SK-N-MC (cell line): ENCODE measurements at regions not wholly inside any gene's neighbourhood (a gene's known extent, or its start where the extent isn't known, plus 50 kb on each side); places are given as distances from the start of the nearest gene placed in this dataset.

Source experiments
- FOXP2 ChIP-seq: optimal IDR thresholded peaks from 2 replicates; pipeline ENCODE3; 2011; ENCODE audit warnings: mild to moderate bottlenecking, moderate library complexity; ENCODE audit not compliant: insufficient read depth; ENCODE audit errors: extremely low read length, control extremely low read depth
- POLR2AphosphoS5 ChIP-seq: IDR thresholded peaks from 2 replicates; pipeline ENCODE4 v1.6.1; 2012; ENCODE audit warnings: mild to moderate bottlenecking, low read depth, low read length, borderline replicate concordance

- no peak for TF ChIP-seq POLR2AphosphoS5
- no peak for TF ChIP-seq FOXP2
Observed at GRCh38 chr7:21028186-21028585, 241.5 kb upstream of the SP8 start.
